NCI-H128 (cell line): ENCODE measurements at regions not wholly inside any gene's neighbourhood (a gene's known extent, or its start where the extent isn't known, plus 50 kb on each side); places are given as distances from the start of the nearest gene placed in this dataset.

Source experiments
- DNase-seq: peaks from one replicate; lab custom pipeline; 2025; ENCODE audit not compliant: unreplicated experiment; lab: John Stamatoyannopoulos, UW

DNA sequence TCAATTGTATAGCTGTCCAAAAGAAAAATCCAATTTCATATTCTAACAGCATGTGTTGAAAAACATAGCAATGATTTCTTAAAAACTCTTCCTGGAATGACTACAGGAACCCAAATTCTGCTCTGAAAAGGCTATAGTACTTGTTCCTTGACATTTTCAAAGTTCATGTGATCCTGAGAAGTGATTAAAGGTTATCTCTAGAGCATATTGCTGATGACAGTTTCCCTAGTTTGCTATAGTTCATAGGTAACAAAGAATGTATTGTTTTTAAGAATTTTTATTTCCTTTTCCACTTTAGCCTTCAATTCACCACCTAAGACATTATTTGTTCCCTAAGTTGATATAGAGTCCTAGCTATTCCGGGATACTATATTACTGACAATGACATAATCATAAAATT lies 1614.6 kb downstream of the PCDH7 start:
- DNase-seq, result no peak

DNA sequence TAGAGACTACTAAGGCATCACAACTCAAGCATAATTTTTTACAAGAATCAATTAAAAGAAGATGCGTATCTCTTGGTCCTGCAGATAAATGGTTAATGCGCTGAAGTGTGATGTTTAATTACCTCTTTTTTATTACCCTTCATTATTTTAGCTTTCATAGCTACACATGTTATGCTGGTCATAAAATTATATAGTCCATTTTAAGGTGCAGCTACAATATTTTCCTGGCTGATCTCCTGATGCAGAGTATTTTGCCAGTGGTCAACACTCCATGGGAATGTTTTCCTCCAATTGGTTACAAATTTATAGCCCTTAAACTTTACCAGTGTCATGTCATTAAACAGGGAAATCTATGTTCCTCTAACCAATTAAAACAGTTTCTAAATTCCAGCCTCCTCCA lies 1617.2 kb downstream of the PCDH7 start:
- no peak for DNase-seq

DNA sequence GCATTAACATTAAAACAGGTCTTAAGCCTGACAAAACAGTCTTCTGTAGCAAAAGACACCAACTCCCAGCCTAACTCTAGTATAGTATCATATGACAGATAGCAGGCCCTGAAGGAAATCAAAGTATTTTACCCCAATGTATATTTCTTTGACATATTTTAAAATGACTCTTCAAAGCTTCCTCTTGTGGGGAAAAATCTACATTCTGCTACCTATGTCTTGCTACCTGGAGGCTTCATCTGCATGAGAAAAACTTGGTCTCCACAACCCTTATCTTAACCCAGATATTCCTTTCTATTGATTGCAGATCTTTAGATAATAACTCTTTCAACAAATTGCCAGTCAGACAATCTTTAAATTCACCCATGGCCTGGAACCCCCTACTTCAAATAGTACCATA lies 1620.4 kb downstream of the PCDH7 start:
- no peak for DNase-seq

DNA sequence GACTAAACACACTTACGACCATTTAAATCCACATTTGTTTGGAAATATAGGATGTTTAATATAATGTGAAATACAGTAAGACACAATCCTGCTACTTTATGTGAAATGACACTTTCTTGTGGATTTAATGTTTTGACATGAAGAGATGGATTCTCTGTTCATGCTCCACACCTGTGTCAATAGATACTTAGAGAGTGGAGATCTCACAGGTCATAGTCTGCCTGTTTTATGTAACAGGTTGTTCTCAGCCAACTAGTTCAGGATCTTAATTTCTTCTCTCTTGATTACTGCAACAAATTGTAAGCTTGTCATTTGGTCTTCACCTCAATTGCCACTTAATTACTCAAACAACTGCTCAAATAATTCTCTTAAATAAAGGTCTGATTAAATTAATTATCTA lies 1621.2 kb downstream of the PCDH7 start:
- no peak for DNase-seq

DNA sequence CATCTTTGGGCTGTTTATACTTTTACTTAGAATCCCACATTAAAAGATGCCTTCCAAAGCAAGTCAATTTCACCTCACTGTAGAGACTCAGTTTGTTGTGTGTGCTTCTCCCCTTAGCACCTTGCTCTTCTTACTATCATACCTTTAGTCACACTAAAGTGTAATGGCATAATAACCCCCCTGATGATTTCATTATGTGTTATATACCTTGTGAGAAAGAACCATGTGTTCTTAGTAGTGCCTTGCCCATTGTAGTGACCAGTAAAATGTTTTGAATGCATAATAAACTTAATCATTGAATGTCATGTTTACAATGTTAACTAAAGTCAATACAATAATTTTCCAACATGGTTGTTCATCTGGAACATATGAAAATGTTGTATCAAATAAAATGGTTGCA lies 1621.9 kb downstream of the PCDH7 start:
- no peak for DNase-seq

DNA sequence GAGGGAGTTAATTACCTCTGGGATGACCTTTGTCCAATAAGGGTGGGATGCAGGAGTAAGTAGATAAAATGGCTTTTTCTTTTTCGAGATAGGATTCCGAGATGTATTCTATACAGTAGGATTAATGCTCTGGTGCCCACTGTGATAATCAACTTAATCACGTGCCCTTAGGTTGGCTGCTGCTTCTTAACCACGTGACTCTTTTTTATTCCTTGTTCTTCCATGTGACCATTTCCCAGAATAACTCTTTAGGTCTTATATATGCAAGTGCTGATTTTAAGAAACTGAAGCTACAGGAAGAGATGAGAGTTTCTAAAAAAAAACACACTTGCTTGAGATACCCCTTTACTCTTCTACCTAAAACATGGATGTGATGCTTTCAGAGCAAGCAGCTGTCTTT lies 1628.9 kb downstream of the PCDH7 start:
- no peak for DNase-seq

DNA sequence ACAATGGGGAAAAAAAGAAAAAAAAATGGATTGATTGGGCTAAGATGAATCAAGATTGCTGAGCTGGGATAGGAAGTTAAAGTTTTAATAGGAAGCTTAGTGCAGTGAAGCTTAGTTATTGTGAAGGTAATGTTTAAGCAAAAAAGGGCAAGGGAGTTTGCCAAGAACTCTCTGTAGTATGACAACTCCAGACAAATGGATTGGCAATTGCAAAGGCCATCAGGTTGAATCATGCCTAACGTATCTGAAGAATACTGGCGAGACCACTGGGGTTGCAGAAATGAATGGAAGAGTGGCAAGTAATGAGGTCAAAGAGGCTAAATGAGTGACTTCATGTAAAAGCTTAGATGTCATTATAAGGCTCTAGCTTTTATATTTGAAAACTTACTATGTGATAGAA lies 1654.0 kb downstream of the PCDH7 start:
- DNase-seq, result no peak

DNA sequence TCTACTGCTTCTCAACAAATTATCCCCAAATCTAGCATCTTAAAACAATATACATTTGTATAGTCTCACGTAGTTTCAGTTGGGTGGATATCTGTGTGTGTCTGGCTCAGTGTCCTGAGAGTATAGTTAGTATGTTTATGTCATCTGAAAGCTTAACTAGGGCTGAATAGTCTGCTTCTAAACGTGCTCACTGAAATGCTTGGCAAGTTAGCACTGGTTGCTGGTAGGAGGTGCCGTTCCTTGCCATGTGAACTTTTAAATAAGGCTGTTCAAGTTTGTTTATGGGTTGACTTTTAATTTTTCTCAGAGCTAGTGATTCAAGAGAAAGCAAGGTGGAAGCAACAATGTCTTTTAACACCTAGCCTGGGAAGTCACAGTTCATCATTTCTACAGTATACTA lies 1673.6 kb downstream of the PCDH7 start:
- no peak for DNase-seq

DNA sequence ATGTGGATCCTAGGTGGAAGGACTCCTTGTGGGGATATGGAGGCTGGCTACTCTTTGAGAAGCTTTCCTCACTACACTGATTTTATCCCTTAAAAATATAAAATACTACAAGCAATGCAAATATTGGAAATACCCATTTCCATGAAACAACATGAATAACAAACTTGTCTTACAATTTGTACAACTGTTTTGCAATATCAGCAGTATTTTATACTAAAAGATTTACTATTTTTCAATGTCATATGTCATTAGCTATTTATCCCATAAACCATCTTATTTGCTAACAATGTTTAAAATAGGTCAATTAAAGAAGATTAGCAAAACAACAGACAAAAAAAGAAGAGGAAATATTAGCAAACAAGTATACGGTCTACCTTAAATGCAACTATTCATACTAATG lies 1674.1 kb downstream of the PCDH7 start:
- DNase-seq, result no peak

DNA sequence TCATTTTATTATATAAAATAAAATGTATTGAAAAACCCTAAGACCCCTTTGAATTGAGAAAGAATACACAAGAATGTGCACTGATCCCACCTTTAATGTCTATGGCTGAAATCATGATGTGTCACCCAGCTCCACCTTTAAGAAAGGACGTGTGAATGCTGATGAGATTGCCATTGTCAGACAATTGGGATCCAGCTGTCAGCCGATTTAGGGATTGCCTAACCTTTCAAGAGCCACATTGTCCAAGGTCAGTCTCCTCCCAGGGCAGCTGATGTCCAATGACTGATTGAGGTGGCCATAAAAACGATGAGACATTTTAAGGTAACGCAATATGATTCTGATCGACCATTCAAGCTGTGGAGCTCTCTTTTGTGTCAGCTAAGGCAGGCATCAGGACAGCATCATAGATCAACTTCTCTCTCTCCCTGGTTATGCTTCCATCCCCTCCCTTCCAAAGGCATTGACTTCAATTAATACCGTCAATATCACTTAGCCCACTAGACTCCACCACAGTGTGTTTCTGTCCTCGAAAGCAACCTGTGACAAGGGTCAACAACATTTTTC lies 1676.4 kb downstream of the PCDH7 start:
- no peak for DNase-seq

DNA sequence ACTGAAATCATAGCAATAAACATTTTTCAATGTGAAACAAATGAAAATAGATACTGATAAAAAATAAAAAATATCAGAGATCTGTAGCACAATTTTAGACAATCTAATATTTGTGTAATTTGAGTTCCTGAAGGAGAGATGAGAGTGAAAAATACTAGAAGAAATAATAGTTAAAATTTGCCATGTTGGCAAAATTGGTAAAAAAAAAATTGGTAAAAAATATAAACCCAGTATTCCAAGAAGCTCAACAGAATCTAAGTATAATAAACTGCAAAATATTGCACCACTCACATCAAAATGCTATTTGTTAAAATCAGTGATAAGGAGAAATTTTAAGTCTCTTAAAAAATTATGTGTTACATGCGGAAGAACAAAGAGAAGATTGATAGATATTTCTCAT lies 1680.7 kb downstream of the PCDH7 start:
- DNase-seq, result no peak

DNA sequence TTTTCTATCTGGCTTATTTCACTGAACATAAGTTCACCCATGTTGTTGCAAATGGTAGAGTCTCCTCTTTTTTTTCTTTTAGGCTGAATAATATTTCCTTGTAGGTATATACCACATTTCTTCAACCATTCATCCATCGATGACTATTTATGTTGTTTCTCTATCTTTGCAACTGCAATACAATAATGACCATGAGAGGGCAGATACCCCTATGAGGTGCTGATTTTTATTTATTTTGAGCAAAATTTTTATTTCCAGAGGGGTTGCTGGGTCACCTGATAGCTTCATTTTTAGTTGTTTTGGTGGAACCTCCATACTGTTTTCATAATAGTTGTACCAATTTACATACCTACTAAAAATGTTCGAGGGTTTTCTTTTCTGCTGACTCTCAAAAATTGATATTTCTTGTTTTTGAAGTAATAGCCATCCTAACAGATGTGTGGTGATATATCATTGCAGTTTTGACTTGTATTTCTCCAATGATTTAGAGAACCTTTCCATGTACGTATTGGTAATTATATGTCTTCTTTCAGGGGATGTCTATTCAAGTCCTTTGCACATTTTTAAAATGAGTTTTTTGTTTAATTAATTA lies 1697.0 kb downstream of the PCDH7 start:
- DNase-seq, result no peak

DNA sequence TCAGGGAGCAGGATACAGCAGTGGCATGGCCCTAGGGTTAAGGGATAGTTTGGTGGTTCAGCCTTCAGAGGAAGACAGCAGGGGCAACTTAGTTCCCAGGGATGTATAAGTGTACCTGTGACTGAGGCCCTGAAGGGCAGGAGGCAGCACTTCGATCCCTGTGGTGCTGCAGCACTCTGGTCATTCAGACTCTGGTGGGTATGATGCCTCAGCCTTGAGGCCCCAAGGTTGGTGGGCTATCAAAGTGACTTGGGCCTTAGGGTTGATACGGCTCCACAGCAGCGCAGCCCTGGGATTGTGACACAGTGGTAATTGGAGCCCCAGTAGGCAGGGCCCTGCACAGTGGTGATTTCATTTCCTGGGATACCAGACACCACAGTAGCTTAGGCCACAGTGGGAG lies 1703.1 kb downstream of the PCDH7 start:
- DNase-seq, result no peak

DNA sequence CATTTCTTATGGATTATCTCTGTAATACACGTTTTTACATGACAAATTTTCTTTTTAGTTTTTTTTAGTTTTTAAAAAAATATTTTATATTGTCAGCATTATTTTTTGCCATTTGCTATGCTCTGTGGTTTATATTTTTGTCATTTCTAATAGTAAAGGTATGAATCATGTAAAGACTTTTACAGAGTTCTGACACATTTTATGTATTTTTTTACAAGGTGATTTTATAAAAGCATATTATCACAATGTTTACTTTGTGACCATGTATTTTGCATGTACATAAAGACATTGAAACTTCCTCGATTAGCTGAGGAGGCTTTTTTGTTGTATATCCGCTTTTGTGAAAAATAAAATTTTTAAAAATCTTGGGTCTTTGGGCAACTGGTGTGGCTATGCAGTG lies 1705.1 kb downstream of the PCDH7 start:
- no peak for DNase-seq

DNA sequence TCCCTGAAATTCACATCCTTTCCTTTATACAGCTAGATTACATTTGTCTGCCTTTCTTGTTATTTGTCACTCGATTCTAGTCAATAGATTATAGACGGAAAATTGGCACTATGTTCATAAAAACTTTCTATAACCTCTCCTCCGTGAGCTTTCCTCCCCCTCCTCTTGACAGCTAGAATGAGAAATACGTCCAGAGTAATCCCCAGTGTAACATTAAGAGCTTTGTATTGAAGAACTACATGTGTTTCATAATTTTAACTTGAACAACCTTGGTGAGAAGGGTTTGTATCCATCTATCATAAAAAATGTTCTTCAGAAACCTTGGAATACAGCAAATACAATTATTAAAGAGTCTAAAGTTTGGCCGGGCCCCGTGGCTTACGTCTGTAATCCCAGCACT lies 1707.4 kb downstream of the PCDH7 start:
- DNase-seq, result no peak

DNA sequence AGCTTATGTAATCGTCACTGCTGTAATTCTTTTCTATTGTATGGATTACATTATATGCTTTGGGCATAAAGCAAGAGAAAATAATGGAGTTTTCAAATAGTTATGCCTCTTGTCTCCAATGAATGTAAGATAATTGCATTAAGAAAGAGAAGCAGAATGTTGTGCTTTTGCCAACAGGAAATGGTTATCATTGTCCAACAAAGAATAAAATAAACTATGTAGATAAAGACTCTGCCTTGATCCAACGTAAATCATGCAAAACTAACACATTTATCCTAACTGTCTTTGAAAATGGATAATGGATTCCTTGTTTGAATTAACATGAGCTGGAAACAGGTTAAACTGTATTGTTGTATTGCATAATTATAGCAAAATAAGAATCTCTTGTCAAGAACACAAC lies 1709.0 kb downstream of the PCDH7 start:
- DNase-seq, result no peak

DNA sequence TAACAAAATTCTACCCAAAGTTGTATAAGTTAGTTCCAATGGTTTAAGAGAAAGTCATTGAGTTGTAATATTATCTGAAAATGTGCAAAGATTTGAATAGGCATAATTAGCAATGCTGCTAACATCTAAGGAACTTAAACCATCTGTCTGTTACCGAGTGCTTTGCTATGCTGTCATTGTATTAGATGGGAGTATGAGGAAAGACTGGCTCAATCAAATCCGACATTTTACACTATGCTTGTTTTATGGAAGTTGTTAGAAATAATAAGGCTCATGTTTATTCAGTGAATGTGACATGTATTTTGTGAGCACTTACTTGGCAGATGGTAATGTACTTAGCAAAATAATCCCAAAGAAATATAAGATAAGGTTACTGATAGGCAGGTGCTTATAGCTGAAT lies 1715.1 kb downstream of the PCDH7 start:
- DNase-seq, result no peak

DNA sequence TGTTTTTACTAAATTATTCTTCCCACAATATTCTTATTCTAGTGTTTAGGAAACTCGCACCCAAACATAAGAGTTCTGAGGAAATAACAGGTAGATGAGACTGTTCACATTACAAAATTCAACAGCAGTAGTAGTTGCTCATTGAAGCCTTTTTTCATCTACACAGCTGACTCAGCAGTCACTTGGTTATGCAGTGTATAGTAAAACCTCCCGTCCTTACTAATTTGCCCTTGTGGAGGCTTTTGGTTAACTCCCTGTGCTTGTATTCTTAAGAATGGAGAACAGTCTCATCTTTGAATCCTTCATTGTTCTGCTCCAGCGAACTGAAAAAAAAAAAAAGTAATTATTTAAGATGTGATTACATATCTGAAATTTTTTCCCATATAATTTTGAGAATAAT lies 1716.6 kb downstream of the PCDH7 start:
- no peak for DNase-seq

DNA sequence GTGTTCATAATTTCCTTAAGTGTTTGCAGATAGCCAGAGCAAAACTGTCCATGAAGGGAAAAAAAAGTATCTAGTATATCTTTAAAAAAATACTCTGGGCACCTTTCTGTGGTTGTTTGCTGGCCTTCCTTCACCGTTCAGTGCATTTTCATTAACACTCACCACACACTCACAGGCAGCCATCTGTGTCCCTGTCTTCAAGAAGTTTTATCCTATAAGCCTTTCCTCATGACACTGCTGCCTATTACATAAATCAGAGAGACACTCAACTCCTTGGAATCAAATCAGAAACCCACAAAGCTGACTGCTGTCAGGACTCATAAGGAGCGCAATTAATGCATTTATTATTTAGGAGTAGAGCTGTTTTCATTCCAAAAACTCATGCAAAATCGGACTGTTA lies 1720.2 kb downstream of the PCDH7 start:
- no peak for DNase-seq

DNA sequence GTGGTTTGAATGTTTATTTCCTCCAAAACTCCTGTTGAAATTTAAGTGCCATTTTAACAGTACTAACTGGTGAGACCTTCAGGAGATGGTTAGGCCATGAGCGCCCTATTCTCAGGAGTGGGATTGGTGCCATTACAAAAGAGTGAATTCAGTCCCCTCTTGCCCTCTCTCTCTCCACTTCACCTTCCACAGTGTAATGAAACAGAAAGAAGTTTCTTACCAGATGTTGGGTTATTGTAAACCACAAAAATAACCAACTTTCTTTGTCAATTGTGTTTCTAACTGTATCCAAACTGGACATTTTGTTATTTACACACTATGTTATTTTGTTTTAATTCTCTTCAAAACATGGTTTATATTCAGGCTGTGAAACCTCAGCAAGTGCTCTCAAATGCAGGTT lies 1734.3 kb downstream of the PCDH7 start:
- DNase-seq, result no peak

DNA sequence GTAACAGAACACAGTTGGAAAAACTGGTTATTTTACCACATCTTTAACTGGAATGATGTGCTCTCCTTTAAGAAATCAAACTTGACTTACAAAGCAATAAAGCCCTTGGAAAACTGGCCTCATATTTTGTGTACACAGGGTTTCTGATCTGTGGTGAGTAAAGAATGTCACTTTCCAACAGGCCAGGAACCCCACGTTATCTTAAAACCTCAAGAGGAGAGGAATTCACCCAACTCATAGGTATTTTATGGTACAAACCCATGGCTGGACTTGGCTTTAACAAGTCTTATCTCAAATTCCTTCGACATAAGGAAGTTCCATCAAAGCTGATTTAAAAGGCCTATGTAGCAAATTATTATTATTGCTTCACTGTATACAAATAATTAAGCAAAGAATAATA lies 1735.1 kb downstream of the PCDH7 start:
- no peak for DNase-seq

DNA sequence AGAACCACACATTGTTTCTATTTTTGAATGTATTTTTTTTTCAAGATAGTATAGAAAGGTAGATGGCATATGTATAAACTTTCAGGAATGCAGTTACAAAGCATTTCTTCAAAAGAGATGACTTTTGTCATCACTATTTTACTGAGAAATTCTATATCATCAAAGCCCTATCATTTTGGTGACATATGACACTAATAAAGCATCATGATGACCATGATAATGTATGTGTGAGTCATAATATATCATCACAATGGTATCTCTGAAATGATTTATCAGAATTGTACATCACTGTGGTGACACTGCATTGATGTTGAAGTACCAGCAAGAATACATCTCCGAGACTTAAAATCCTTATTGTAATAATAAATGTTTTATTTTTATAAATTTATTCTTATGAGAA lies 1740.8 kb downstream of the PCDH7 start:
- DNase-seq, result no peak

DNA sequence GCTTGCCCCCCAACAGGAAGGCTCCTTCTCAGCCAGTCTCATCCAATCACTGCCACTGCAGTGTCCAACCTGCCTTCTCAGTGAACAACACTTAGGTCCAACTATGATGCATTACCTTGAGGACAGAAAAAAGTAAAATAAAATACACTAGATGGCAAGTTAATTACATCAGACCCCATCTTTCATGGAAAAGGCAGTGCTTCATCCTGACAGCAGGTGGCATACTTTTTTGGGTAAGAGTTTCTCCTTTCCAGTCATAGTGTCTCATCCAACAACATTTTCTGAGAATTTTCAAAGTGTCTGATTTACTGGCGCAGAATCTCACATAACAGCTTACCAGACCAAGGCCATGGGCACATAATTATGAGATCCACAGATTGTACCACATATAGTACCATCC lies 1742.8 kb downstream of the PCDH7 start:
- DNase-seq, result no peak
